IMR-90 (cell line): ENCODE measurements at regions not wholly inside any gene's neighbourhood (a gene's known extent, or its start where the extent isn't known, plus 50 kb on each side); places are given as distances from the start of the nearest gene placed in this dataset.

ENCODE experiments used
- ATAC-seq: fragments of 200-7000 bp; cut with Tn5 transposase; 2 replicates; pipeline ENCODE4 v1.9.1; 2020; ENCODE audit warnings: low read depth, mild to moderate bottlenecking, moderate library complexity
- BruUV-seq: library from RNA; stranded (reverse); fragments of 400-500 nt; replicated peaks from 2 replicates; lab custom pipeline; 2021; lab: Mats Ljungman, UMichigan
- CTCF ChIA-PET: fragments of 300-600 bp; formaldehyde crosslinking; extraction: SDS; loops from one replicate; lab custom pipeline; 2021; ENCODE audit warnings: antibody characterized with exemption; lab: Yijun Ruan, JAX
- POLR2A ChIA-PET: fragments of 300-600 bp; sonication (Branson Sonifier 250); formaldehyde crosslinking; loops from one replicate; lab custom pipeline; 2022; ENCODE audit warnings: antibody characterized with exemption; ENCODE audit not compliant: unreplicated experiment; lab: Charles Lee
- DNase-seq: peaks from one replicate; pipeline ENCODE4 v3.0.0; 2013
- H2AFZ ChIP-seq: replicated peaks from 2 replicates; pipeline ENCODE3; 2013; ENCODE audit warnings: low read length, mild to moderate bottlenecking; ENCODE audit not compliant: poor library complexity
- H2AK5ac ChIP-seq: 2 replicates; pipeline ENCODE4 v1.6.1; 2013; ENCODE audit warnings: low read depth, low read length, inconsistent platforms
- H2AK9ac ChIP-seq: replicated peaks from 2 replicates; pipeline ENCODE3; 2013; ENCODE audit warnings: mild to moderate bottlenecking, low read depth, low read length, moderate library complexity; ENCODE audit not compliant: poor library complexity
- H2BK120ac ChIP-seq: 2 replicates; pipeline ENCODE4 v1.6.1; 2013; ENCODE audit warnings: low read depth, low read length, inconsistent platforms
- H2BK15ac ChIP-seq: 3 replicates; pipeline ENCODE4 v1.6.1; 2013; ENCODE audit warnings: low read depth, low read length, inconsistent platforms
- H2BK20ac ChIP-seq: 2 replicates; pipeline ENCODE4 v1.6.1; 2013; ENCODE audit warnings: low read depth, mild to moderate bottlenecking, inconsistent platforms, low read length, moderate library complexity
- H2BK5ac ChIP-seq: 2 replicates; pipeline ENCODE4 v1.6.1; 2013; ENCODE audit warnings: mild to moderate bottlenecking, low read depth, low read length, inconsistent platforms; ENCODE audit not compliant: poor library complexity, severe bottlenecking
- H3K14ac ChIP-seq: replicated peaks from 2 replicates; pipeline ENCODE4 v1.6.1; 2013; ENCODE audit warnings: low read depth, low read length, inconsistent platforms
- H3K18ac ChIP-seq: 2 replicates; pipeline ENCODE4 v1.6.1; 2013; ENCODE audit warnings: low read depth, low read length, control low read depth
- H3K23ac ChIP-seq: 2 replicates; pipeline ENCODE4 v1.6.1; 2013; ENCODE audit warnings: low read depth, low read length, inconsistent platforms
- H3K27ac ChIP-seq: 2 replicates; pipeline ENCODE4 v1.5.1; 2013; ENCODE audit warnings: mild to moderate bottlenecking, control low read depth, low read length; ENCODE audit not compliant: insufficient read depth
- H3K27me3 ChIP-seq: 2 replicates; pipeline ENCODE4 v1.6.1; 2013; ENCODE audit warnings: low read length; ENCODE audit not compliant: control insufficient read depth, insufficient read depth
- H3K36me3 ChIP-seq: 2 replicates; pipeline ENCODE4 v1.6.1; 2013; ENCODE audit warnings: low read length, mixed read lengths; ENCODE audit not compliant: control insufficient read depth, insufficient read depth
- H3K4ac ChIP-seq: 2 replicates; pipeline ENCODE4 v1.6.1; 2013; ENCODE audit warnings: low read depth, low read length, inconsistent platforms
- H3K4me1 ChIP-seq: 2 replicates; pipeline ENCODE4 v1.6.1; 2013; ENCODE audit warnings: low read length, mixed read lengths; ENCODE audit not compliant: control insufficient read depth, insufficient read depth
- H3K4me2 ChIP-seq: 2 replicates; pipeline ENCODE4 v1.6.1; 2013; ENCODE audit warnings: low read depth, mild to moderate bottlenecking, control low read depth, low read length, moderate library complexity
- H3K4me3 ChIP-seq: 2 replicates; pipeline ENCODE4 v1.5.1; 2013; ENCODE audit warnings: low read depth, mild to moderate bottlenecking, control low read depth, low read length, moderate library complexity; ENCODE audit not compliant: insufficient read depth
- H3K56ac ChIP-seq: 2 replicates; pipeline ENCODE4 v1.6.1; 2013; ENCODE audit warnings: low read length, inconsistent platforms; ENCODE audit not compliant: insufficient read depth; ENCODE audit errors: extremely low read depth
- H3K79me1 ChIP-seq, 2 experiments: 2 replicates each; pipeline ENCODE4 v1.6.1; 2013; ENCODE audit warnings: low read length in 2 of 2, inconsistent platforms in 1 of 2, low read depth in 1 of 2
- H3K9ac ChIP-seq: 2 replicates; pipeline ENCODE4 v1.6.1; 2013; ENCODE audit warnings: low read depth, low read length, control low read depth
- H3K9me1 ChIP-seq: 2 replicates; pipeline ENCODE4 v1.6.1; 2013; ENCODE audit warnings: low read length, inconsistent platforms; ENCODE audit not compliant: insufficient read depth
- H3K9me3 ChIP-seq: 2 replicates; pipeline ENCODE4 v1.6.1; 2013; ENCODE audit warnings: low read length; ENCODE audit not compliant: control insufficient read depth, insufficient read depth
- H4K20me1 ChIP-seq: 2 replicates; pipeline ENCODE4 v1.6.1; 2013; ENCODE audit warnings: low read length, inconsistent platforms; ENCODE audit not compliant: insufficient read depth
- H4K5ac ChIP-seq: 2 replicates; pipeline ENCODE4 v1.6.1; 2013; ENCODE audit warnings: mild to moderate bottlenecking, low read depth, low read length, control low read depth
- H4K8ac ChIP-seq, 2 experiments: 2 replicates each; pipeline ENCODE4 v1.6.1; 2013; ENCODE audit warnings: low read depth in 2 of 2, low read length in 2 of 2, control low read depth in 1 of 2, inconsistent platforms in 1 of 2
- H4K91ac ChIP-seq: 2 replicates; pipeline ENCODE4 v1.6.1; 2013; ENCODE audit warnings: low read depth, low read length, inconsistent platforms; ENCODE audit not compliant: insufficient read depth
- BHLHE40 ChIP-seq: fragments of 150-350 bp; IDR thresholded peaks from 2 replicates; pipeline ENCODE4 v1.6.1; 2016; ENCODE audit warnings: mild to moderate bottlenecking, low read depth, low read length
- FOS ChIP-seq: fragments of 150-350 bp; IDR thresholded peaks from 2 replicates; pipeline ENCODE4 v1.6.1; 2016; ENCODE audit warnings: low read depth, low read length
- WGBS, 2 experiments: methylation state at CpG; one replicate each; pipeline versions ENCODE4 v1.1.5 to v1.1.7; 2013; ENCODE audit warnings: missing lambda C conversion rate in 2 of 2; ENCODE audit not compliant: insufficient read length in 1 of 2; ENCODE audit errors: extremely low coverage in 2 of 2; 5-methylcytosine and 5-hydroxymethylcytosine counted together
- dilution Hi-C: fragments of 300-500 bp; cut with HindIII; formaldehyde crosslinking; loops from one replicate; pipeline ENCODE4 v1.14.3; 2018; ENCODE audit warnings: low sequenced_read_pairs; ENCODE audit not compliant: unreplicated experiment
- in situ Hi-C: fragments of 300-500 bp; cut with MboI; formaldehyde crosslinking; loops from 3 replicates; pipeline ENCODE4 v1.14.3; 2019; ENCODE audit warnings: low sequenced_read_pairs, inconsistent platforms, mixed read lengths
- intact Hi-C: fragments of 100-400 bp; cut with micrococcal nuclease; formaldehyde crosslinking; loops from 2 replicates; pipeline ENCODE4 v1.10.0; 2022

GRCh38 chr5:116361171-116361967, 213.3 kb downstream of the SEMA6A start:
- no peak overlapping the region for H4K5ac ChIP-seq
- H3K27ac ChIP-seq, result no peak overlapping the region
- peak overlapping the region; percentile 40; the same call in 1 of the 2 replicates for H3K4me2 ChIP-seq
- H3K4me3 ChIP-seq, result peak overlapping the region; percentile 25; the same call in 1 of the 2 replicates
- no peak overlapping the region for H3K9ac ChIP-seq
- H3K79me1 ChIP-seq, result no peaks in the 10 kb centered on the region
- H2BK15ac ChIP-seq, result no peak overlapping the region
- WGBS, 2 experiments, result 17% methylated on average over 12 of the region's 53 CpGs; no CpG with 5 or more reads in 1 of the 2 experiments
- no peak overlapping the region for H2AK5ac ChIP-seq
- H3K4me1 ChIP-seq, result no peaks in the 10 kb centered on the region
- no peaks in the 10 kb centered on the region for H3K9me1 ChIP-seq
- H3K14ac ChIP-seq, result no peak overlapping the region
- no peak overlapping the region for H3K18ac ChIP-seq
- no peak overlapping the region for H3K56ac ChIP-seq
- no peak overlapping the region for H4K8ac ChIP-seq
- H4K91ac ChIP-seq, result no peak overlapping the region
- BruUV-seq, result no TSS peak
- no peaks in the 10 kb centered on the region for H4K20me1 ChIP-seq
- H3K9me3 ChIP-seq, result no peaks in the 10 kb centered on the region
- intact Hi-C loops, result loop anchor here (5.0 kb wide), 1 partner anchor 224 kb away; no protein-coding TSS in a partner anchor
- H3K23ac ChIP-seq, result no peak overlapping the region
- dilution Hi-C loops, result no loop called here
- no peak for TF ChIP-seq BHLHE40
- TF ChIP-seq FOS, result no peak
- H3K36me3 ChIP-seq, result no peaks in the 10 kb centered on the region
- H2BK120ac ChIP-seq, result no peak overlapping the region
- in situ Hi-C loops, result no loop called here
- POLR2A ChIA-PET, result no interaction called here
- peak overlapping the region; percentile 73 for H2AFZ ChIP-seq
- DNase-seq (no peak), ATAC-seq (peak; percentile 75)
- no peak overlapping the region for H2AK9ac ChIP-seq
- no peak overlapping the region for H2BK20ac ChIP-seq
- CTCF ChIA-PET, result interaction anchor here (0.6 kb wide), 1 partner anchor 19 kb away, joined by 3 read pairs; no protein-coding TSS in a partner anchor
- H2BK5ac ChIP-seq, result no peak overlapping the region
- no peak overlapping the region for H3K4ac ChIP-seq
- H3K27me3 ChIP-seq, result peaks cover 3% of the 10 kb centered on the region; the same call in 1 of the 2 replicates
